ENCODE measurements at regions not wholly inside any gene's neighbourhood (a gene's known extent, or its start where the extent isn't known, plus 50 kb on each side); places are given as distances from the start of the nearest gene placed in this dataset.
"Not testable (repeated sequence)": the region's sequence is repeated elsewhere in the genome, so short reads cannot be mapped to it uniquely, and the experiment has no call there.

GRCh38 chr18:26623314-26623713 is 75.0 kb upstream of the KCTD1 start:
- DNase-seq = not testable (repeated sequence)
- peaks cover 0 to 10% of the 10 kb centered on the region in 2 donors for H3K36me3 Mint-ChIP-seq

DNA sequence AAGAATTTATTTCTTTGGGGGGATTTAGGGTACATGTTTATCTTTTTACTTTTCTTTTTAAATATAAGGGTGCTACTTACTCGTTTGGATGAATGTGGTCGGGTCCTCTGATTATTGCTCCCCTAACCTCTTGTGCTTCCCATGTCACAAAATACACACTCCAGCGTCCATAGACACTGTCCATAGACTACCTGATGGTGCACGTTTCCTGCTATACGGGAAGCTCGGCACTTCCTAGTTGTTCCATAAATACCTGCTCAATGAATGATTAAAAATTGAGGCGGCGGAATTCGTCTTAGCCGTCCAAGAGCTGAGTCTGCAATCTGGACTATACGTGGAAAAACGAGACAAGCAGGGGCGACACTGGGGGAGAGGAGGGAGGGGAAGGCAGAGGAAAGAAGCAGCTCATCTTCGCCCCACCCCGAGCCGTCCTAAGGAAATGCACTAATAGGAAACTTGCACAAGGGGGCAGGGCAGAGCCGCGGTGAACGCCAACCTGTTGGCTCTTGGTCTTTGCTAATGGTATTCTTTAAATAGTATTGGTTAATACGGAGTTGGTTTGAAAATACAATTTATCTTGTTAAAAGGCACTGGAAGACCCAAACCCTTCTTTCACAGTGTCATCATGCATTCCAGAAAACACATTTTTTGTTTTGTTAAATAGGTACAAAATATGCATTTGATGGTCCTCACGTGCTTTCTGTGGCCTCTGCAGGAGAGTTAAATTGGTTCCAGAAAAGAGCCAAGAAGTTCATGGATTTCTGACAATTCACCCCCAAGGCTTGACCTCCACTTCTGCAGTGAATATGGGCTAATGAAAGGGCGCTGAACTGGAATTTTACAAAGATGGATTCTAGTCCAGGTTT is 73.0 kb upstream of the KCTD1 start:
- Mint-ChIP-seq H3K9me3 (peaks cover 20 to 43% (median 34%) of the 10 kb centered on the region in 7 donors), H3K27me3 (peaks cover 0 to 9% (median 9%) of the 10 kb centered on the region in 3 donors), H3K4me3 (peak overlapping the region in 1 of 8 donors; percentile 42), H3K27ac (no peak overlapping the region), H3K4me1 (no peaks in the 10 kb centered on the region), H3K36me3 (peaks cover 0 to 10% of the 10 kb centered on the region in 2 donors)
- ATAC-seq (ENCODE audit: low read depth in 2 of 2) (no peak), DNase-seq (no peak)

More at GRCh38 chr18:26623314-26623713, 75.0 kb upstream of the KCTD1 start:
- H3K4me3 Mint-ChIP-seq; H3K4me1 Mint-ChIP-seq; H3K27me3 Mint-ChIP-seq; H3K27ac Mint-ChIP-seq; ATAC-seq (ENCODE audit: low read depth in 2 of 2): not testable (repeated sequence)
- peaks cover 20 to 50% (median 35%) of the 10 kb centered on the region in 7 donors for H3K9me3 Mint-ChIP-seq

GRCh38 chr18:26619350-26619749 is 71.0 kb upstream of the KCTD1 start:
- no peak overlapping the region for H3K27ac Mint-ChIP-seq
- no peak for DNase-seq
- H3K36me3 Mint-ChIP-seq = peaks cover 0 to 10% of the 10 kb centered on the region in 2 donors
- peaks cover 0 to 14% (median 9%) of the 10 kb centered on the region in 3 donors for H3K27me3 Mint-ChIP-seq
- no peak overlapping the region for H3K4me3 Mint-ChIP-seq
- H3K4me1 Mint-ChIP-seq = no peaks in the 10 kb centered on the region
- H3K9me3 Mint-ChIP-seq = peaks cover 16 to 27% (median 20%) of the 10 kb centered on the region in 7 donors
- ATAC-seq (ENCODE audit: low read depth in 2 of 2) = no peak

- Mint-ChIP-seq H3K9me3 (peaks cover 8 to 15% (median 10%) of the 10 kb centered on the region in 7 donors), H3K36me3 (no peaks in the 10 kb centered on the region), H3K27ac (no peak overlapping the region), H3K27me3 (peaks cover 4 to 21% (median 8%) of the 10 kb centered on the region in 3 donors), H3K4me3 (no peak overlapping the region), H3K4me1 (no peaks in the 10 kb centered on the region)
- DNase-seq (no peak), ATAC-seq (ENCODE audit: low read depth in 2 of 2) (no peak)
Measured at GRCh38 chr18:26618135-26618534, 69.8 kb upstream of the KCTD1 start.

DNA sequence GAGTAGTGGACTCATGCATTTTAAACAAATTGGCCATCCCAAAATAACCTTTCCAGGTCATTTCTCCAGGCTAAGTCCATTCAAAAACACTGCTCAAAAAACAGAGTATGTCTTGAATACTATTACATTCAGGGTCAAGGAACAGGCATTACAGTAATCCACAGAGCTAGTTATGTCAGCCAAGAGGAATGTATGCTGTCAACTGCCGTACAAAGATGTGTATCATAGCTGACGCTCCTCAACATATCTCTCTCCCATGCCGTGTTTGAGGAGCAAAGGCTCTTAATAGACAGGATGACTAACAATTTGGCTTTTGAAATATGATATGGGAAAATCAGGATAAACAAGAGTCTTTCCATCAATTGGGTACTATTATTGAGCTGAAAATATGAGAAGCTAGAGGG is 68.8 kb upstream of the KCTD1 start:
- ATAC-seq (ENCODE audit: low read depth in 2 of 2) (no peak), DNase-seq (no peak)
- Mint-ChIP-seq H3K4me1 (no peaks in the 10 kb centered on the region), H3K4me3 (no peak overlapping the region), H3K36me3 (no peaks in the 10 kb centered on the region), H3K27me3 (peaks cover 4 to 18% (median 8%) of the 10 kb centered on the region in 3 donors), H3K9me3 (peaks cover 0 to 5% (median under 1%) of the 10 kb centered on the region in 7 donors), H3K27ac (no peak overlapping the region)

DNA sequence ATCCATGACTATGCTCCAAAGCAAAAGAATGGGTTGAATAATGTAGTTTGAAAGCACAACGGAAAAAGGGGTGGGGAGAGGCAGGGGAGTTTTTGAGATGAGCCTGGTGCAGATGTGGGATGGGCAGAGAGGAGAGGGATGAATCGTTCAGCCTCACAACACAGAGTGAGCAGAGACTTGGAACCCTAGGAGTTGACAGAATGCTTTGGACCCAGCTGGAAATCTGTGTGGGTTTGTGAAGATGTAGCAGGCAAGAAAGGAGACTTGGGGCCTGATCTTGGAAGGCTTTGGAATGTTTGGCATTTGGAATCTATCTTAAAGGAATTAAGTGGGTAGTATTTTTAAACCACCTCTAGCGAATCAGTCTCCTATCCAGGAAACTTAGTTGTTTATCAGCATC is 66.0 kb upstream of the KCTD1 start:
- DNase-seq = no peak
- peaks cover 0 to 5% (median 0%) of the 10 kb centered on the region in 7 donors for H3K9me3 Mint-ChIP-seq
- no peak overlapping the region for H3K27ac Mint-ChIP-seq
- no peak for ATAC-seq (ENCODE audit: low read depth in 2 of 2)
- H3K4me1 Mint-ChIP-seq = no peaks in the 10 kb centered on the region
- peaks cover 4 to 27% (median 8%) of the 10 kb centered on the region in 3 donors for H3K27me3 Mint-ChIP-seq
- no peaks in the 10 kb centered on the region for H3K36me3 Mint-ChIP-seq
- H3K4me3 Mint-ChIP-seq = no peak overlapping the region

Data from naive B cell (primary cell).